ENCODE measurements at regions not wholly inside any gene's neighbourhood (a gene's known extent, or its start where the extent isn't known, plus 50 kb on each side); places are given as distances from the start of the nearest gene placed in this dataset.

DNA sequence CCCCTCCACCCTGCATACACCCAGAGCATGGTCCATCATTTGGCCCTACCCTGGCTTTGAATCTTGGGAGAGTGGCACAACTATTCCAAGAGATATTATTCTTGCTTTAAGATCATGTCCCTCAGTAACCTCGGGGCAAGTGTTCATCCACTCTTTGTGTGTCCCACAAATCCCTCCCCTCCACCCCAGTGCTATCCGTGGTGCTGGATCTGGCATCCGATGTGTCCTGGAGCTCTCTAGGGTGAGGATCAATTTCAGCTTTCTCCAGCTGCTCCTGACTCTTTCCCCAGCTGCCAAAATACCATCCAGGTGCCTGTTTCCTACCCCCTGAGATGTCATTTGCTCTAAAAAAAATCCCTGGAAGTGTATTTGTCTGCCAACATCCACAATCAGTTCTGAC lies 64.8 kb upstream of the CMKLR1 start:
- TF ChIP-seq ZFP30 (CRISPR knock-in tag; IDR thresholded peaks at IDR 0.05) = no peak
- TF ChIP-seq ZFP3 (CRISPR knock-in tag; IDR thresholded peaks at IDR 0.05) = no peak
- no peak for TF ChIP-seq BACH2 (CRISPR knock-in tag; IDR thresholded peaks at IDR 0.05; ENCODE audit: borderline replicate concordance)
- TF ChIP-seq SNAI2 (CRISPR knock-in tag; IDR thresholded peaks at IDR 0.05) = no peak
- TF ChIP-seq RARB (CRISPR knock-in tag; IDR thresholded peaks at IDR 0.05) = no peak

All from SK-N-SH treated with all-trans-retinoic acid at 6 μM for 48 hours (cell line).